ENCODE measurements at regions not wholly inside any gene's neighbourhood (a gene's known extent, or its start where the extent isn't known, plus 50 kb on each side); places are given as distances from the start of the nearest gene placed in this dataset.

GRCh38 chr10:123538401-123539320 lies 127.5 kb upstream of the GPR26 start:
- TF ChIP-seq POLR2AphosphoS5 (IDR thresholded peaks at IDR 0.05; ENCODE audit: low read depth) (no peak), CTCF (IDR thresholded peaks at IDR 0.05; ENCODE audit: insufficient read depth, low read length) (no peak), SPI1 (IDR thresholded peaks at IDR 0.05; ENCODE audit: borderline replicate concordance, low read depth) (no peak), REST (IDR thresholded peaks at IDR 0.05; ENCODE audit: insufficient replicate concordance, low read depth) (no peak)
